ENCODE measurements at regions not wholly inside any gene's neighbourhood (a gene's known extent, or its start where the extent isn't known, plus 50 kb on each side); places are given as distances from the start of the nearest gene placed in this dataset.

- TF ChIP-seq CTCF (IDR thresholded peaks at IDR 0.05; ENCODE audit: low read depth, low read length): no peak
Observed at GRCh38 chr1:175866776-175867175, 123.4 kb upstream of the TNR start.

GRCh38 chr1:175865041-175865766, 121.8 kb upstream of the TNR start:
- TF ChIP-seq CTCF (IDR thresholded peaks at IDR 0.05; ENCODE audit: low read depth, low read length): no peak
- no peak overlapping the region for H3K4me3 ChIP-seq (ENCODE audit: low read depth, low read length)

More at GRCh38 chr1:175866776-175867175, 123.4 kb upstream of the TNR start:
- H3K4me3 ChIP-seq (ENCODE audit: low read depth, low read length): no peak overlapping the region

- no peak overlapping the region for H3K4me3 ChIP-seq (ENCODE audit: low read depth, low read length)
- TF ChIP-seq CTCF (IDR thresholded peaks at IDR 0.05; ENCODE audit: low read depth, low read length): no peak
Observed at GRCh38 chr1:175864625-175865024, 121.2 kb upstream of the TNR start.

DNA sequence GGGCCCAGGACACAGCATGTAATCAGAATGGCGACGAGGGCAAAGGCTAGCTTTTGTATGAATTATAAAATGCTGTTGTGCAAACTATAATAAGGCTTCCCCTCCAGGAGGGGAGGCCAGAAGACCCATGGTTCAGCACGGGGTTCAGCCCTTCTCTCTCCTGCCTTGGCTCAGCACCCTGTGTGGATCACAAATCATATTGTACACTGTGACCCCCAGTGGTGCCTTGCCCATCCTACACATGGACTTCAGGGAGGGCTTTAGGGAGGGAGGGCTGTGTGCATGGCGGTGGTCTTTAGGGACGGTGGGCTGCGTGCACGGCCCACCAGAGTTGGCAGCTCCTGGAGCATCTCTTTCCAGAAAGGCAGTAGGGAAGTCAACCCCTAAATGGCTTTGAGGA, 120.8 kb upstream of the TNR start:
- no peak overlapping the region for H3K4me3 ChIP-seq (ENCODE audit: low read depth, low read length)
- TF ChIP-seq CTCF (IDR thresholded peaks at IDR 0.05; ENCODE audit: low read depth, low read length): no peak

DNA sequence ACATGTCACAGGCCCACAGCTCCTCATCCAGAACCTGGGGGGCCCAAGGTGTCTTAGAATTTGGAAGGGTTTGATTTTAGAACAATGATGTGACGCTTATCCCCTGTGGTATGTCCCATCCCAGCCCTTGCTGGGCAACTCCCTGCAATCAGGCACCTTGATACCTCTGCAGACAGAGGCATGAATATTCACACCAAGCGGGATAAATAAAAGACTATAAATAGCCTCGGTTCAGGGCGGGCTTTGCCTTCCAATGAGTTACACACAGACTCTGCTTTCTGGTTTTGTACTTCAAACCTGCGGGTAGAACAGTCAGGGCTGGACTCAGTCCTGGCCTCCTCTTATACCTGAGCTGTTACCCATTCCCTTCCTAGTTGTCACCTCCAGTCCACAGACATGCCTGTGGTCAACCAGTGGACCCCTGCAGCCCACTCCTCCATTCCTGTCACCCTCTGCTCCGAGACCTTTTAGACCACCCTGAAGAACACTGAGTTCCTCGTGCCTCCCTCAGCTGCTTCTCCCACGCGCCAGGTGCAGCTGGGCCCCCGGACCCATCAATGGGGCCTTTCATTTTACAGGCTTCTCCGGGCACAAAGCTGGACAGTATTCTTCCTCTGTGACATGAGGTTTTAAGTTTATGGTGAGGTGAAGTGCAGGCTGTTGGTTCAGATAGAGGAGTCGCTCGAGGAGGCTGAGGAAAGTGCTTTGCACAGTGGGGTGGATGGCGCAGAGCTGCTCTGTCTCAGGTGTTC, 120.1 kb upstream of the TNR start:
- no peak overlapping the region for H3K4me3 ChIP-seq (ENCODE audit: low read depth, low read length)
- no peak for TF ChIP-seq CTCF (IDR thresholded peaks at IDR 0.05; ENCODE audit: low read depth, low read length)

DNA sequence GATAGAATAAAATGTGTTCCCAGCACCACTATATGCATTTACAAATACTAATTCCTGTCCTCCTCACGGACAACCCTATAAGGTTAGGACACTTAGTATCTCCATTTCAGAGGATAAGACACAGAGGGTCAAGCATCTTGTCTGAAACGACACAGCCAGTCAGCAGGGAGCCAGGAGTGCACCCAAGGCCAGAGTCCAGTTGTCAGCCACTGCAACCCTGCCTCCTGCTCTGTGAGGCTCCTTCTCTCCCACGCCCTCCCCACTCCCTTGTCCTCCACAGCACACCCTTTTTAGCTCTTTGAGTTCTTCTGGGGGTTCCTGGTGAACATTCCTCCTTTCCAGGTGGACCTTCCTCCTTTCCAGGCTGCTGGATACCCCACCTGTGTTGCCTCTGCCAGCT, 119.0 kb upstream of the TNR start:
- no peak overlapping the region for H3K4me3 ChIP-seq (ENCODE audit: low read depth, low read length)
- no peak for TF ChIP-seq CTCF (IDR thresholded peaks at IDR 0.05; ENCODE audit: low read depth, low read length)
